ENCODE measurements at regions not wholly inside any gene's neighbourhood (a gene's known extent, or its start where the extent isn't known, plus 50 kb on each side); places are given as distances from the start of the nearest gene placed in this dataset.

DNA sequence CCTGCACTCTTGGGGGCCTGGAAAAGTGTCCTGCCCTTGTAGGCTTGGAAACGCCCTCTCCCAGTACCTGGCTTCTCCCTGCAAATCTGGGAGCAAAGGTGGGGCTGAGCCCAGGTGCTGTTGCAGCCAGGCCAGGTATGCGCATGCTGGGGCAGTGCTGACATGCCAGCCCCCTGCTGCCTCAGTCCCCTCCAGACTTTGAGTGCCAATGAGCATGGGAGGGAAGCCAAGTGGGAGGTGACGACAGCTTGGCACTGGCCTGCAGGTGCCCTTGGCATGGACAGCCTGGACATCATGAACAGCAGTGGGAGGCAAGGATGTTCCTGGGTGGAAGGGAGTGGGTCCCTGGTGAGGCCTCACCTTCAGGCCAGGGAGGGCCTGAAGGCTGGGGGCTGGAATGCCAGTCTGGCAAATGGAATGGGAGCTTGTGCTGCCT is 1494.4 kb upstream of the NUDT12 start:
- TF ChIP-seq, protein P1, sequence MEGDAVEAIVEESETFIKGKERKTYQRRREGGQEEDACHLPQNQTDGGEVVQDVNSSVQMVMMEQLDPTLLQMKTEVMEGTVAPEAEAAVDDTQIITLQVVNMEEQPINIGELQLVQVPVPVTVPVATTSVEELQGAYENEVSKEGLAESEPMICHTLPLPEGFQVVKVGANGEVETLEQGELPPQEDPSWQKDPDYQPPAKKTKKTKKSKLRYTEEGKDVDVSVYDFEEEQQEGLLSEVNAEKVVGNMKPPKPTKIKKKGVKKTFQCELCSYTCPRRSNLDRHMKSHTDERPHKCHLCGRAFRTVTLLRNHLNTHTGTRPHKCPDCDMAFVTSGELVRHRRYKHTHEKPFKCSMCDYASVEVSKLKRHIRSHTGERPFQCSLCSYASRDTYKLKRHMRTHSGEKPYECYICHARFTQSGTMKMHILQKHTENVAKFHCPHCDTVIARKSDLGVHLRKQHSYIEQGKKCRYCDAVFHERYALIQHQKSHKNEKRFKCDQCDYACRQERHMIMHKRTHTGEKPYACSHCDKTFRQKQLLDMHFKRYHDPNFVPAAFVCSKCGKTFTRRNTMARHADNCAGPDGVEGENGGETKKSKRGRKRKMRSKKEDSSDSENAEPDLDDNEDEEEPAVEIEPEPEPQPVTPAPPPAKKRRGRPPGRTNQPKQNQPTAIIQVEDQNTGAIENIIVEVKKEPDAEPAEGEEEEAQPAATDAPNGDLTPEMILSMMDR (conservative IDR thresholded peaks at IDR 0.05) = no peak
- TF ChIP-seq ZFX (IDR thresholded peaks at IDR 0.05) = no peak
